RWPE1 (cell line): ENCODE measurements at regions not wholly inside any gene's neighbourhood (a gene's known extent, or its start where the extent isn't known, plus 50 kb on each side); places are given as distances from the start of the nearest gene placed in this dataset.
"Not testable (repeated sequence)": the region's sequence is repeated elsewhere in the genome, so short reads cannot be mapped to it uniquely, and the experiment has no call there.

Experiments
- CTCF ChIA-PET: fragments of 350-600 bp; sonication (Branson Sonifier 250); formaldehyde crosslinking; extraction: SDS; loops from one replicate; lab custom pipeline; 2021; lab: Yijun Ruan, JAX
- POLR2A ChIA-PET: fragments of 400-600 bp; formaldehyde crosslinking; extraction: SDS; loops from one replicate; lab custom pipeline; 2020; ENCODE audit warnings: antibody characterized with exemption; ENCODE audit not compliant: low non-redundant PET; lab: Yijun Ruan, JAX
- DNase-seq: peaks from one replicate; pipeline ENCODE4 v3.0.0; 2012; ENCODE audit warnings: low spot score
- H3K27ac ChIP-seq: fragments of 450-650 bp; 2 replicates; pipeline ENCODE4 v1.5.1; 2017
- CTCF ChIP-seq: fragments of 450-650 bp; conservative IDR thresholded peaks from 2 replicates; pipeline ENCODE4 v1.5.1; 2017; ENCODE audit warnings: low read depth, mild to moderate bottlenecking

- ChIA-PET CTCF (no interaction called here), POLR2A (no interaction called here)
- H3K27ac ChIP-seq = no peak overlapping the region
- TF ChIP-seq CTCF = no peak
- DNase-seq = no peak
Observed at GRCh38 chr4:33751050-33751449, 2493.3 kb downstream of the ARAP2 start.

GRCh38 chr4:33772582-33772981 is 2471.7 kb downstream of the ARAP2 start:
- POLR2A ChIA-PET = no interaction called here
- CTCF ChIA-PET = no interaction called here
- no peak for DNase-seq
- TF ChIP-seq CTCF = no peak
- H3K27ac ChIP-seq = no peak overlapping the region

- no peak overlapping the region for H3K27ac ChIP-seq
- POLR2A ChIA-PET = no interaction called here
- DNase-seq = peak; percentile 26
- TF ChIP-seq CTCF = no peak
- CTCF ChIA-PET = interaction anchor here (0.6 kb wide), 1 partner anchor 542 kb away, joined by 3 read pairs; no protein-coding TSS in a partner anchor
Observed at GRCh38 chr4:33780952-33781791, 2463.1 kb downstream of the ARAP2 start.

GRCh38 chr4:33785843-33786242 is 2458.5 kb downstream of the ARAP2 start:
- POLR2A ChIA-PET = no interaction called here
- TF ChIP-seq CTCF = no peak
- CTCF ChIA-PET = no interaction called here
- H3K27ac ChIP-seq = no peak overlapping the region
- DNase-seq = no peak

GRCh38 chr4:33802578-33802977 is 2441.7 kb downstream of the ARAP2 start:
- no peak for TF ChIP-seq CTCF
- ChIA-PET POLR2A (no interaction called here), CTCF (interaction anchor here (0.5 to 0.7 kb wide), 2 partner anchors 20 to 504 kb away, joined by 3 read pairs; no protein-coding TSS in a partner anchor)
- DNase-seq = no peak
- no peak overlapping the region for H3K27ac ChIP-seq

- DNase-seq = no peak
- CTCF ChIA-PET = no interaction called here
- H3K27ac ChIP-seq = no peak overlapping the region
- POLR2A ChIA-PET = no interaction called here
- no peak for TF ChIP-seq CTCF
Observed at GRCh38 chr4:33825685-33826084, 2418.6 kb downstream of the ARAP2 start.

- DNase-seq, CTCF ChIA-PET, H3K27ac ChIP-seq, POLR2A ChIA-PET: not testable (repeated sequence)
Observed at GRCh38 chr4:33829356-33829755, 2415.0 kb downstream of the ARAP2 start.
